DMS53 treated with DMSO at 0.1 percent for 48 hours (cell line): ENCODE measurements at regions not wholly inside any gene's neighbourhood (a gene's known extent, or its start where the extent isn't known, plus 50 kb on each side); places are given as distances from the start of the nearest gene placed in this dataset.
"Not testable (repeated sequence)": the region's sequence is repeated elsewhere in the genome, so short reads cannot be mapped to it uniquely, and the experiment has no call there.

Source experiments
- DNase-seq: peaks from one replicate; lab custom pipeline; 2025; ENCODE audit not compliant: unreplicated experiment; lab: John Stamatoyannopoulos, UW

GRCh38 chr5:34436761-34437501, 219.2 kb upstream of the RAI14 start:
- DNase-seq: no peak

- DNase-seq: no peak
Measured at GRCh38 chr5:34439601-34440000, 216.5 kb upstream of the RAI14 start.

- DNase-seq: not testable (repeated sequence)
Measured at GRCh38 chr5:34441767-34442166, 214.4 kb upstream of the RAI14 start.

GRCh38 chr5:34447424-34447823, 208.7 kb upstream of the RAI14 start:
- DNase-seq: no peak

GRCh38 chr5:34449639-34450038, 206.5 kb upstream of the RAI14 start:
- DNase-seq: no peak

- no peak for DNase-seq
Measured at GRCh38 chr5:34450338-34450737, 205.8 kb upstream of the RAI14 start.

- peak; percentile 24 for DNase-seq
Measured at GRCh38 chr5:34452170-34452828, 203.8 kb upstream of the RAI14 start.

- no peak for DNase-seq
Measured at GRCh38 chr5:34455098-34455497, 201.0 kb upstream of the RAI14 start.

- DNase-seq: no peak
Measured at GRCh38 chr5:34459908-34460307, 196.2 kb upstream of the RAI14 start.

- DNase-seq: no peak
Measured at GRCh38 chr5:34460496-34460895, 195.6 kb upstream of the RAI14 start.

- no peak for DNase-seq
Measured at GRCh38 chr5:34464829-34465228, 191.3 kb upstream of the RAI14 start.

- DNase-seq: peak; percentile 57
Measured at GRCh38 chr5:34465301-34465700, 190.8 kb upstream of the RAI14 start.

GRCh38 chr5:34466519-34467388, 189.4 kb upstream of the RAI14 start:
- DNase-seq: peak; percentile 64

- no peak for DNase-seq
Measured at GRCh38 chr5:34467436-34467835, 188.7 kb upstream of the RAI14 start.

GRCh38 chr5:34467984-34468383, 188.1 kb upstream of the RAI14 start:
- DNase-seq: not testable (repeated sequence)

GRCh38 chr5:34469971-34470370, 186.2 kb upstream of the RAI14 start:
- DNase-seq: no peak

GRCh38 chr5:34474573-34475021, 181.5 kb upstream of the RAI14 start:
- DNase-seq: peak; percentile 42

GRCh38 chr5:34475249-34475966, 180.7 kb upstream of the RAI14 start:
- no peak for DNase-seq

- no peak for DNase-seq
Measured at GRCh38 chr5:34476941-34477565, 179.1 kb upstream of the RAI14 start.

GRCh38 chr5:34480810-34481528, 175.2 kb upstream of the RAI14 start:
- no peak for DNase-seq
